ENCODE measurements at regions not wholly inside any gene's neighbourhood (a gene's known extent, or its start where the extent isn't known, plus 50 kb on each side); places are given as distances from the start of the nearest gene placed in this dataset.

DNA sequence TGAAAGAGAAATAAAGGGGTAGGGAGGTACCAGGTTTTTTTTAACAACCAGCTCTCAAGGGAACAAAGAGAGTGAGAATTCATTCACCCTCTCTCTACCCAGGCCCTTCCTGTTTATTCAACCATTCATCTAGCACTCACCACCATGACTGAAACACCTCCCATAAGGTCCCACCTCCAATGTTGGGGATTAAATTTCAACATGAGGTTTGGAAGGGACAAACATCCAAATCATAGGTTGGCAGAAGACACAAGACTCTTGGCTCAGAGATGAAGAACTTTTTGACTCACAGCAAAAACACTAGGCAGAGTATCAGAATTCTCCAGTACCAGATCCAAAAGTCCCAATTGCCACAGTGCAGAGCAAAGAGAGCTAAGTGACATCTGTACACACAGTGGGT, 186.3 kb downstream of the EDN1 start:
- no peak overlapping the region for H3K9ac ChIP-seq (ENCODE audit: low read length in 2 of 2)
- no peak overlapping the region for H3K4me3 ChIP-seq (ENCODE audit: low read length in 2 of 2)
- no peaks in the 10 kb centered on the region for H3K27me3 ChIP-seq (ENCODE audit: control insufficient read depth in 1 of 2, insufficient read depth in 2 of 2, low read length in 2 of 2)
- no peaks in the 10 kb centered on the region for H3K9me3 ChIP-seq (ENCODE audit: control insufficient read depth in 2 of 2, low read length in 2 of 2)
- H3K36me3 ChIP-seq (ENCODE audit: control insufficient read depth in 2 of 2, insufficient read depth in 2 of 2, low read length in 2 of 2), result no peaks in the 10 kb centered on the region
- no peak overlapping the region for H3K27ac ChIP-seq (ENCODE audit: low read length)
- H3K4me1 ChIP-seq (ENCODE audit: control insufficient read depth, insufficient read depth, low read length), result peaks cover 10% of the 10 kb centered on the region

DNA sequence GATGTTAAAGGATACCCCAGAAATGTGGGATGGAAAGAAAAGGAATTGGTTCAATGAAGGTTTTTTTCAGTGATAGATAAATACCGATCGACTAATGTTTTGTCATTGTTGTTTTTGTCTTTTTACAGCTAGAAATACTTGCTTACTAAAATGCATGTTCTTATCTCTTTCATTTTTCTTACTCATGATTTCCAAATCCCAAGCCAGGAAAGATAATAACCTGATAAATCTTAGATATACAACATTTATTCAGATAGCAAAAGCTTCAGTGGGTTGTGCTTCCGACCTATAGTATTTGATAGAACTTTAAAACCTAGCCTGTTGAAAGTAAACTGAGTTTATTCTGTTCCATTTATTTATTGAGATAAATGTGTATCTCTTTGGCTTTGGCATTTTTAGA, 187.5 kb downstream of the EDN1 start:
- no peaks in the 10 kb centered on the region for H3K9me3 ChIP-seq (ENCODE audit: control insufficient read depth in 2 of 2, low read length in 2 of 2)
- no peak overlapping the region for H3K9ac ChIP-seq (ENCODE audit: low read length in 2 of 2)
- no peaks in the 10 kb centered on the region for H3K36me3 ChIP-seq (ENCODE audit: control insufficient read depth in 2 of 2, insufficient read depth in 2 of 2, low read length in 2 of 2)
- no peak overlapping the region for H3K4me3 ChIP-seq (ENCODE audit: low read length in 2 of 2)
- H3K4me1 ChIP-seq (ENCODE audit: control insufficient read depth, insufficient read depth, low read length), result peaks cover 10% of the 10 kb centered on the region
- H3K27me3 ChIP-seq (ENCODE audit: control insufficient read depth in 1 of 2, insufficient read depth in 2 of 2, low read length in 2 of 2), result no peaks in the 10 kb centered on the region
- H3K27ac ChIP-seq (ENCODE audit: low read length), result no peak overlapping the region

DNA sequence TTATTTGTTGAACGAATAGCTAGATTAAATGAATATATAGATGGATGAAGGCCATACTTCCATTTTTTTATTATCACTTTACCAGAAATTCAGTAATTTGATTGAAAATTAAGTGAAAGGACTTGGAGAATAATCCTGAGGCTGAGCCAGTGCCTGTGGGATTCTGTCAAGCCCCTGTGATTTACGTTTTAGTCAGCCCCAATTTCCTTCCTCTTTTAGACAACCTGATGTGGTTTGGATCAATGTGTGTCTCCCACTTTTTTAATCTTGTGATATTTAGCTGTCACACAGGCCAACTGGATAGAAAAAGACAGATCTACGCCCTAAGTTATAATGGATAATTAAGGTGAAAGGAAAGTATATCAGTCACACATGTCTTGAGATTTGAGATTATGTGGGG, 188.8 kb downstream of the EDN1 start:
- no peak overlapping the region for H3K9ac ChIP-seq (ENCODE audit: low read length in 2 of 2)
- no peak overlapping the region for H3K4me3 ChIP-seq (ENCODE audit: low read length in 2 of 2)
- no peaks in the 10 kb centered on the region for H3K9me3 ChIP-seq (ENCODE audit: control insufficient read depth in 2 of 2, low read length in 2 of 2)
- H3K27ac ChIP-seq (ENCODE audit: low read length), result no peak overlapping the region
- peaks cover 5% of the 10 kb centered on the region for H3K4me1 ChIP-seq (ENCODE audit: control insufficient read depth, insufficient read depth, low read length)
- H3K27me3 ChIP-seq (ENCODE audit: control insufficient read depth in 1 of 2, insufficient read depth in 2 of 2, low read length in 2 of 2), result no peaks in the 10 kb centered on the region
- no peaks in the 10 kb centered on the region for H3K36me3 ChIP-seq (ENCODE audit: control insufficient read depth in 2 of 2, insufficient read depth in 2 of 2, low read length in 2 of 2)

DNA sequence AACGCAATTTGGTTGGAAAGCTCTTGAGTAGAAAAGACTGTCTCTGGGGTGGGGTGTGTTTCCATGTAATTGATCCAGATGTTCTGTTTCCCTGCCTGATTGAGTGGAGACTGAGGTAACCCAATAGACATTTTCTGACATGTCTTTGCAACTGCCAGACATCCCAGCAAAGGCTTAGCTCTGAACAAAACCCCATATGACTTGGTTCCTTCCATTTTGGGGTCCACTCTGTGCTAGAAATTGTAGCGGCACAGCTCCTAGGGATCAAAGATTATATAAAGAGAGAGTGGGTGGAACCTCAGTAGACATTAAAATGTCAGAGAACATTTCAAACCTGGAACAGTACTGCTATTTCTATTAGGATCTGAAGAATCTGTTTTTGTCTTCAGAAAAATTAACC, 189.3 kb downstream of the EDN1 start:
- H3K4me1 ChIP-seq (ENCODE audit: control insufficient read depth, insufficient read depth, low read length), result peaks cover under 1% of the 10 kb centered on the region
- no peaks in the 10 kb centered on the region for H3K36me3 ChIP-seq (ENCODE audit: control insufficient read depth in 2 of 2, insufficient read depth in 2 of 2, low read length in 2 of 2)
- no peaks in the 10 kb centered on the region for H3K27me3 ChIP-seq (ENCODE audit: control insufficient read depth in 1 of 2, insufficient read depth in 2 of 2, low read length in 2 of 2)
- H3K27ac ChIP-seq (ENCODE audit: low read length), result no peak overlapping the region
- no peak overlapping the region for H3K4me3 ChIP-seq (ENCODE audit: low read length in 2 of 2)
- no peaks in the 10 kb centered on the region for H3K9me3 ChIP-seq (ENCODE audit: control insufficient read depth in 2 of 2, low read length in 2 of 2)
- H3K9ac ChIP-seq (ENCODE audit: low read length in 2 of 2), result no peak overlapping the region

DNA sequence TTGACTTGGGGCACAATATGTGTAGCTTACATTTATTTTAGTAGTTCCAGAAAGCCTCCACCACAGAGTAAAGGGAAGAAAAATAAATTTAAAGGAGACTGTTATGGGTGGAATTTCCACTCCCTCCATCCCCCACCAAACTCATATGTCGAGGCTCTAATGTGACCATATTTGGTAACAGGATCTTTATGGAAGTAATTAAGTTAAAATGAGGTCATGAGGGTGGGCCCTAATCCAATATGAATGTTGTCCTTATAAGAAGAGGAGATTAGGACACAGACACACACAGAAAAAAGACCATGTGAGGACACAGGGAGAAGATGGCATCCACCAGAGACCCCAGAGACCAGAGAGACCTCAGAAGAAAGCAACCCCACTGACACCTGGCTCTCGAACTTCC, 189.7 kb downstream of the EDN1 start:
- no peaks in the 10 kb centered on the region for H3K27me3 ChIP-seq (ENCODE audit: control insufficient read depth in 1 of 2, insufficient read depth in 2 of 2, low read length in 2 of 2)
- H3K27ac ChIP-seq (ENCODE audit: low read length), result no peak overlapping the region
- H3K9ac ChIP-seq (ENCODE audit: low read length in 2 of 2), result no peak overlapping the region
- H3K4me3 ChIP-seq (ENCODE audit: low read length in 2 of 2), result no peak overlapping the region
- no peaks in the 10 kb centered on the region for H3K4me1 ChIP-seq (ENCODE audit: control insufficient read depth, insufficient read depth, low read length)
- no peaks in the 10 kb centered on the region for H3K36me3 ChIP-seq (ENCODE audit: control insufficient read depth in 2 of 2, insufficient read depth in 2 of 2, low read length in 2 of 2)
- H3K9me3 ChIP-seq (ENCODE audit: control insufficient read depth in 2 of 2, low read length in 2 of 2), result no peaks in the 10 kb centered on the region

DNA sequence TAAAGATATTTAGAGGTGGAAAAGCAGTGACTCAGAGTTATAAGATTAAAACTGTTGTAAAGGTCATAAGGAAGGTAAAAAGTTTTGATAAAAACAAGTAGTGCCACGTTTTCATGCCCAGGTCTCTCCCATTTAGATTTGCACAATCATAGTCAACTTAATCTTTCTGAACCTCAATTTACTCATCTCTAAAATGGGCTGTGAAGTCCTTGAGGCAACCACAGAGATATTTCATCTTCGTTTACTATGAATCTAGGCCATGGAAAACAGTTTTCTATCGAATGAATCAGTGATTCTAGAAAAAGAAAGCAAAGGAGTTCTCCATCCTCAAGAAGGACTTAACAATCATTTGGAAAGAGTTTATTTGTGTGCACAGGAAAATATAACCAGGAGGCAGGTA, 190.2 kb downstream of the EDN1 start:
- no peak overlapping the region for H3K4me3 ChIP-seq (ENCODE audit: low read length in 2 of 2)
- no peaks in the 10 kb centered on the region for H3K4me1 ChIP-seq (ENCODE audit: control insufficient read depth, insufficient read depth, low read length)
- H3K27ac ChIP-seq (ENCODE audit: low read length), result no peak overlapping the region
- H3K27me3 ChIP-seq (ENCODE audit: control insufficient read depth in 1 of 2, insufficient read depth in 2 of 2, low read length in 2 of 2), result no peaks in the 10 kb centered on the region
- H3K9me3 ChIP-seq (ENCODE audit: control insufficient read depth in 2 of 2, low read length in 2 of 2), result no peaks in the 10 kb centered on the region
- no peaks in the 10 kb centered on the region for H3K36me3 ChIP-seq (ENCODE audit: control insufficient read depth in 2 of 2, insufficient read depth in 2 of 2, low read length in 2 of 2)
- no peak overlapping the region for H3K9ac ChIP-seq (ENCODE audit: low read length in 2 of 2)

DNA sequence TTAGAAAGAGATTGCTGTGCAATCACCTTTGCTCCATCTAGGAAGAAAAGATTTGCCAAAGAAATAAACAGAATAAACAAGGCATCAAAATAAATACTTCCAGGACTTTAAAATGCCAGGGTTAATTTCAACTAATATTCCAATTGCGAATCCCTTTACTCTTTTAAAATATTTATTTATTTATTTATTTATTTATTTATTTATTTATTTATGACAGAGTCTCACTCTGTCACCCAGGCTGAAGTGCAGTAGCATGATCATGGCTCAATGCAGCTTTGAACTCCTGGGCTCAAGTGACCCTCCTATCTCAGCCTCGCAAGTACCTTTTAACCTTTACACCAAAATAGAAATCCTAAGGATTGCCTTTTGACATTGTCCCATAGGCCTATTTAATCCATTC, 191.1 kb downstream of the EDN1 start:
- H3K9me3 ChIP-seq (ENCODE audit: control insufficient read depth in 2 of 2, low read length in 2 of 2), result no peaks in the 10 kb centered on the region
- no peak overlapping the region for H3K27ac ChIP-seq (ENCODE audit: low read length)
- no peaks in the 10 kb centered on the region for H3K27me3 ChIP-seq (ENCODE audit: control insufficient read depth in 1 of 2, insufficient read depth in 2 of 2, low read length in 2 of 2)
- no peaks in the 10 kb centered on the region for H3K36me3 ChIP-seq (ENCODE audit: control insufficient read depth in 2 of 2, insufficient read depth in 2 of 2, low read length in 2 of 2)
- H3K4me3 ChIP-seq (ENCODE audit: low read length in 2 of 2), result no peak overlapping the region
- no peak overlapping the region for H3K9ac ChIP-seq (ENCODE audit: low read length in 2 of 2)
- H3K4me1 ChIP-seq (ENCODE audit: control insufficient read depth, insufficient read depth, low read length), result no peaks in the 10 kb centered on the region

DNA sequence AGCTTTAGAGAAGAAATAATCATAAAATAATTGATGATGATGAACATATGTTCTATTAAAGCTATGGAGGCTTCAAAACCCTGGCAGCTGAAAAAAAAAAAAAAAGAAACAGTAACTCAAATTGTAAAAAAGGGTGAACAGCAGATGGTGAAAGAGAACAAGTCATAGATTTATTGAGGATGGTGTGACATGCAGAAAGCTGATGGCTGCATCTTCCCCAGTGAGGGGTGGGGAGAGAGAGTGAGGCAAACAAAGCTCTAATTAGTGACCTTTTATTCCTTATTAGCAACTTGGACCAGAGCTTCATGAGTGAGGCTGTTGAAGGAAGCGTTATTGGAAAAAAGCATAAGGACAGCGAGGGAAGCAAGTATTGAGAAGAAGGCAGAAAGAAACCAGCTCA, 191.7 kb downstream of the EDN1 start:
- H3K27me3 ChIP-seq (ENCODE audit: control insufficient read depth in 1 of 2, insufficient read depth in 2 of 2, low read length in 2 of 2), result no peaks in the 10 kb centered on the region
- H3K36me3 ChIP-seq (ENCODE audit: control insufficient read depth in 2 of 2, insufficient read depth in 2 of 2, low read length in 2 of 2), result no peaks in the 10 kb centered on the region
- no peaks in the 10 kb centered on the region for H3K9me3 ChIP-seq (ENCODE audit: control insufficient read depth in 2 of 2, low read length in 2 of 2)
- no peak overlapping the region for H3K9ac ChIP-seq (ENCODE audit: low read length in 2 of 2)
- no peak overlapping the region for H3K4me3 ChIP-seq (ENCODE audit: low read length in 2 of 2)
- no peaks in the 10 kb centered on the region for H3K4me1 ChIP-seq (ENCODE audit: control insufficient read depth, insufficient read depth, low read length)
- no peak overlapping the region for H3K27ac ChIP-seq (ENCODE audit: low read length)

DNA sequence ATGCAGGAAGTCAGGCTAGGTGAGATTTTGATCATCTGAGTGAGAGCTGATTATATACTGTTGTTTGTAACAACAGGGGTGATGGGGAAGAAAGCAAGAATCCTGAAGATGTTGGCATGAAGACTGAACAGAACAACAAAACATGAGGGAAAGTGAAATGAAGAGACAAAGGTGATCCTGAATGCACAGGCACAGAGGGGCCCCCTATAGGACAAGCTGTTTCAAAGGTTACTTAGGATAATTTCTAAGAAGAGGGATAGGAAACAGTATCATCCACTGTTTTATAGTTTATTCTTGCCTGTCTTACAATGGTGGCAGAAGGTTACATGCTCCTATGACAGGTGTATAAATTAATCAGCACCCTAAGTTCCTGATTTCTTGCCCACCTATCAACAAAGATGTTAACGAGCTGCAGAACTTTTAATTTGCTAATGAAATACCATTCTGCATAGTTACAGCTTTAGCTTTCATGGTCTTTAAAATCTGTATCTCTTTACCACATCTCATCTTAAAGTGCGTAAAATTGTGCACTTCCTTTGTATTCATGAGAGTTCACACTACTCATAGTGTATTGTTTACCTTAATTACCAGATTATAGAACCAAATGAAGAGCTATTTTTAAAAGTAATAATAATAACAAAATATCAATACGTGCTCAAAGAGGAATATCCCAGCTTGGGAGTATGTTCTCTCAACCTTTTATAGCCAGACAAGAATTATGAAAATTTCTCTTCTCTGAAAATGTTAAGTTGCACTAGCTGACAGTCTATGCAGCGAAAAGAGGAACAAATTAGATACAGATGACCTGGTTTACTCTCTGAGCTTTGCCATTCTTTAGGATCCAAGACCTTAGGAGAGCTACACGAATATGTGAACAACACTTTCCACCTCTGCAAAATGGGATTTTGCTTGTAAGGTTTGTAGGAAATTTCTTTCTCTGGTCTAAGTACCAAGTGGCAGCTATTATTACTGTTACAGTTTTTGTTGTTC, 192.5 kb downstream of the EDN1 start:
- Histone ChIP-seq H3K27me3 (ENCODE audit: control insufficient read depth in 1 of 2, insufficient read depth in 2 of 2, low read length in 2 of 2) (no peaks in the 10 kb centered on the region), H3K9ac (ENCODE audit: low read length in 2 of 2) (no peak overlapping the region), H3K27ac (ENCODE audit: low read length) (no peak overlapping the region), H3K4me3 (ENCODE audit: low read length in 2 of 2) (no peak overlapping the region), H3K36me3 (ENCODE audit: control insufficient read depth in 2 of 2, insufficient read depth in 2 of 2, low read length in 2 of 2) (no peaks in the 10 kb centered on the region), H3K9me3 (ENCODE audit: control insufficient read depth in 2 of 2, low read length in 2 of 2) (no peaks in the 10 kb centered on the region), H3K4me1 (ENCODE audit: control insufficient read depth, insufficient read depth, low read length) (no peaks in the 10 kb centered on the region)

DNA sequence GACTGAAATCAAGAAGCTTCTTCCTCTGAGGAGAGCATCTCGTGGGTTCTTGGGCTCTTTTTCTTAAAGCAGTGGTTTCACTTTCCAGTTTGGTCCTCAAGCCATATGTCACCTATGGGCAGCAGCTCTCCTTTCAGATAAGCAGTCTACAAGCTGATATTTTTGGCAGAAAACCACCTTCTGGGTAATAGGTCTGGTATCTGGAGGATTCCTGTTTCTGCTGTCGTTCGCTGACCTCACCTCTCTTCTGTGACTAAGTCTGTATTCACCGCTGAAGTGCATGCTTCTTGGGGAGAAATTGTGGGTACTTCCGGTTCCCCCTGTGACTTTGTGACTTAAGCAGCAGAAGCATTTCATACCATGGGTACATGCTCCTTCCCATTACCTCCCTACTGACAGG, 193.6 kb downstream of the EDN1 start:
- no peak overlapping the region for H3K4me3 ChIP-seq (ENCODE audit: low read length in 2 of 2)

DNA sequence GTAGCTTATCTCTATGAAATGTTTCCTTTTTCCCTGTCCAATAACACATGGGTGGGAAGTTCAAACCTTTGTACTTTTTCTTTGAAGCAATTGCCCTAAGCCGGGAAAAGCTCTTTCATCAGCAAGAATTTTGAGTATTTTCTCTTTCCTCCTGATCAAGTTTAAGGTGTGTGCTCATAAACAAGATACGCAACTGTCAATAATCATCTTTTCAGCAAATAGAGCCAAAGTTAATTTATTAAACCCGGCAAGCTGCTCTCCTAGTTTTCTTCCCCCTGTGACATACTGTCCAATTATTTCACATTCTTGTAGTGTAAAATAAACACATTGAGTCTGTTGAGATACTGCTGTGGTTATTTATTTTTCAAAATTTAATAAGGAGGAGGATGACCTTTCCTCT, 194.4 kb downstream of the EDN1 start:
- Histone ChIP-seq H3K9me3 (ENCODE audit: control insufficient read depth in 2 of 2, low read length in 2 of 2) (no peaks in the 10 kb centered on the region), H3K36me3 (ENCODE audit: control insufficient read depth in 2 of 2, insufficient read depth in 2 of 2, low read length in 2 of 2) (no peaks in the 10 kb centered on the region), H3K27ac (ENCODE audit: low read length) (no peak overlapping the region), H3K4me3 (ENCODE audit: low read length in 2 of 2) (no peak overlapping the region), H3K4me1 (ENCODE audit: control insufficient read depth, insufficient read depth, low read length) (no peaks in the 10 kb centered on the region), H3K27me3 (ENCODE audit: control insufficient read depth in 1 of 2, insufficient read depth in 2 of 2, low read length in 2 of 2) (no peaks in the 10 kb centered on the region), H3K9ac (ENCODE audit: low read length in 2 of 2) (no peak overlapping the region)

More for the DNA sequence above, 193.6 kb downstream of the EDN1 start:
- no peak overlapping the region for H3K9ac ChIP-seq (ENCODE audit: low read length in 2 of 2)
- no peaks in the 10 kb centered on the region for H3K27me3 ChIP-seq (ENCODE audit: control insufficient read depth in 1 of 2, insufficient read depth in 2 of 2, low read length in 2 of 2)
- H3K36me3 ChIP-seq (ENCODE audit: control insufficient read depth in 2 of 2, insufficient read depth in 2 of 2, low read length in 2 of 2), result no peaks in the 10 kb centered on the region
- no peaks in the 10 kb centered on the region for H3K4me1 ChIP-seq (ENCODE audit: control insufficient read depth, insufficient read depth, low read length)
- no peak overlapping the region for H3K27ac ChIP-seq (ENCODE audit: low read length)
- H3K9me3 ChIP-seq (ENCODE audit: control insufficient read depth in 2 of 2, low read length in 2 of 2), result no peaks in the 10 kb centered on the region

All from stomach smooth muscle (tissue), 2 donors.